ENCODE measurements at regions not wholly inside any gene's neighbourhood (a gene's known extent, or its start where the extent isn't known, plus 50 kb on each side); places are given as distances from the start of the nearest gene placed in this dataset.

DNA sequence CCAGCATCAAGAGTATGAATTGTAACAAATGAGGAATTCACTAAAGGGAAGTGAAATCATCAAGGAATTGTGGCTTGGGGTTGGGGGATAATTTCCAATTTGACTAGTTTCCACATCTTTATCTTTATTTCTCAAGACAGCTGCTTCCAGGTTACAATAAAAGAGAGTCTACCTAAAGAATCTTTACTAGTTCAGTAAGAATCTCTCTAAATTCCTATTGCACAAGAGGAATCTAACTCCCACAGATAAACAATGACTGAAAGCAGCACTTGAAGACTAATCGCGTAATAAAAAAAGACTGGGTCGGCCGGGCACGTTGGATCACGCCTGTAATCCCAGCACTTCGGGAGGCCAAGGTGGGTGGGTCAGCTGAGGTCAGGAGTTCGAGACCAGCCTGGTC lies 194.4 kb downstream of the KBTBD8 start:
- H2BK15ac ChIP-seq (ENCODE audit: low read depth, low read length): no peak overlapping the region
- H3K4me1 ChIP-seq (ENCODE audit: control insufficient read depth, insufficient read depth, low read length): no peaks in the 10 kb centered on the region
- no peak overlapping the region for H4K91ac ChIP-seq (ENCODE audit: insufficient read depth, low read depth, low read length)
- no peak overlapping the region for H3K18ac ChIP-seq (ENCODE audit: low read depth, low read length)
- no peak for ATAC-seq (ENCODE audit: low read depth)
- H3K9ac ChIP-seq (ENCODE audit: low read depth, low read length): no peak overlapping the region
- H3K4me2 ChIP-seq (ENCODE audit: low read depth, low read length): no peak overlapping the region
- no peak overlapping the region for H2AFZ ChIP-seq (replicated peaks; ENCODE audit: low read length, poor library complexity)
- H4K8ac ChIP-seq (ENCODE audit: low read depth in 2 of 2, low read length in 2 of 2): no peak overlapping the region
- no peak overlapping the region for H2BK120ac ChIP-seq (ENCODE audit: low read depth, low read length)
- H3K56ac ChIP-seq (ENCODE audit: extremely low read depth, insufficient read depth, low read length): no peak overlapping the region
- H3K79me1 ChIP-seq (ENCODE audit: low read depth in 1 of 2, low read length in 2 of 2): no peaks in the 10 kb centered on the region
- no peaks in the 10 kb centered on the region for H4K20me1 ChIP-seq (ENCODE audit: insufficient read depth, low read length)
- no peaks in the 10 kb centered on the region for H3K9me3 ChIP-seq (ENCODE audit: control insufficient read depth, insufficient read depth, low read length)
- no peak overlapping the region for H2AK5ac ChIP-seq (ENCODE audit: low read depth, low read length)
- H4K5ac ChIP-seq (ENCODE audit: low read depth, low read length): no peak overlapping the region
- POLR2A ChIA-PET (ENCODE audit: unreplicated experiment): no interaction called here
- no peak overlapping the region for H2AK9ac ChIP-seq (replicated peaks; ENCODE audit: low read depth, low read length, poor library complexity)
- in situ Hi-C loops (cut with MboI; ENCODE audit: low sequenced_read_pairs) (no loop called here), intact Hi-C loops (cut with micrococcal nuclease) (no loop called here), dilution Hi-C loops (cut with HindIII; ENCODE audit: low sequenced_read_pairs, unreplicated experiment) (no loop called here)
- no peak overlapping the region for H2BK20ac ChIP-seq (ENCODE audit: low read depth, low read length)
- H3K4ac ChIP-seq (ENCODE audit: low read depth, low read length): no peak overlapping the region
- H3K14ac ChIP-seq (replicated peaks; ENCODE audit: low read depth, low read length): no peak overlapping the region
- no peaks in the 10 kb centered on the region for H3K9me1 ChIP-seq (ENCODE audit: insufficient read depth, low read length)
- CTCF ChIA-PET: no interaction called here
- no peak for DNase-seq
- H2BK5ac ChIP-seq (ENCODE audit: low read depth, low read length, poor library complexity, severe bottlenecking): no peak overlapping the region
- H3K4me3 ChIP-seq (ENCODE audit: insufficient read depth, low read depth, low read length): no peak overlapping the region
- no peak overlapping the region for H3K27ac ChIP-seq (ENCODE audit: insufficient read depth, low read length)
- no peaks in the 10 kb centered on the region for H3K36me3 ChIP-seq (ENCODE audit: control insufficient read depth, insufficient read depth, low read length)
- BruUV-seq (replicated peaks): no TSS peak
- no peak for TF ChIP-seq CEBPB (IDR thresholded peaks at IDR 0.05; ENCODE audit: low read depth, low read length)
- TF ChIP-seq MXI1 (IDR thresholded peaks at IDR 0.05; ENCODE audit: borderline replicate concordance, low read depth, low read length): no peak
- no peak for TF ChIP-seq RCOR1 (IDR thresholded peaks at IDR 0.05; ENCODE audit: insufficient replicate concordance, low read length)
- no peak for TF ChIP-seq FOS (IDR thresholded peaks at IDR 0.05; ENCODE audit: low read depth, low read length)
- TF ChIP-seq MAZ (IDR thresholded peaks at IDR 0.05; ENCODE audit: borderline replicate concordance, low read depth, low read length): no peak
- no peak overlapping the region for H3K23ac ChIP-seq (ENCODE audit: low read depth, low read length)
- no peaks in the 10 kb centered on the region for H3K27me3 ChIP-seq (ENCODE audit: control insufficient read depth, insufficient read depth, low read length)
- no CpG with 5 or more reads among the region's 8 CpGs for WGBS, 2 experiments (ENCODE audit: extremely low coverage in 2 of 2, insufficient read length in 1 of 2)
